Liver (tissue), 3 donors: ENCODE measurements at regions not wholly inside any gene's neighbourhood (a gene's known extent, or its start where the extent isn't known, plus 50 kb on each side); places are given as distances from the start of the nearest gene placed in this dataset.

Experiments
- ATF3 ChIP-seq: IDR thresholded peaks from 2 replicates; pipeline ENCODE4 v1.6.1; 2016; ENCODE audit warnings: antibody characterized with exemption
- CTCF ChIP-seq: fragments of 150-350 bp; IDR thresholded peaks from 2 replicates; pipeline ENCODE4 v1.5.1; 2017; ENCODE audit warnings: improper control_type of control experiment, low read depth, low read length; ENCODE audit not compliant: missing input control
- FOXA1 ChIP-seq: IDR thresholded peaks from 2 replicates; pipeline ENCODE4 v1.6.1; 2016; ENCODE audit warnings: antibody characterized with exemption
- FOXA2 ChIP-seq: IDR thresholded peaks from 2 replicates; pipeline ENCODE4 v1.6.1; 2016; ENCODE audit warnings: antibody characterized with exemption
- JUND ChIP-seq, 2 donors: IDR thresholded peaks; 2 replicates each; pipeline ENCODE4 v1.6.1; 2016; ENCODE audit warnings: antibody characterized with exemption in 2 of 2
- MAX ChIP-seq: IDR thresholded peaks from 2 replicates; pipeline ENCODE4 v1.6.1; 2016; ENCODE audit warnings: antibody characterized with exemption
- NR2F2 ChIP-seq: IDR thresholded peaks from 2 replicates; pipeline ENCODE4 v1.6.1; 2016; ENCODE audit warnings: antibody characterized with exemption
- RAD21 ChIP-seq, 2 donors: IDR thresholded peaks; 2 replicates each; pipeline ENCODE4 v1.6.1; 2016; ENCODE audit warnings: antibody characterized with exemption in 2 of 2, mild to moderate bottlenecking in 2 of 2
- REST ChIP-seq: IDR thresholded peaks from 2 replicates; pipeline ENCODE4 v1.6.1; 2016; ENCODE audit warnings: antibody characterized with exemption, mild to moderate bottlenecking
- RXRA ChIP-seq, 2 donors: IDR thresholded peaks; 2 replicates each; pipeline ENCODE4 v1.6.1; 2017 to 2018; ENCODE audit warnings: antibody characterized with exemption in 2 of 2, mild to moderate bottlenecking in 1 of 2
- SP1 ChIP-seq: IDR thresholded peaks from 2 replicates; pipeline ENCODE4 v1.6.1; 2018; ENCODE audit warnings: antibody characterized with exemption, mild to moderate bottlenecking
- TAF1 ChIP-seq: conservative IDR thresholded peaks from 2 replicates; pipeline ENCODE4 v1.6.1; 2016; ENCODE audit warnings: antibody characterized with exemption, mild to moderate bottlenecking
- YY1 ChIP-seq: IDR thresholded peaks from 2 replicates; pipeline ENCODE4 v1.6.1; 2016; ENCODE audit warnings: antibody characterized with exemption, mild to moderate bottlenecking
- ZBTB33 ChIP-seq: IDR thresholded peaks from 2 replicates; pipeline ENCODE4 v1.6.1; 2016; ENCODE audit warnings: antibody characterized with exemption
- donor health status: healthy.
- donor health status: healthy.

- TF ChIP-seq ATF3: no peak
- no peak for TF ChIP-seq CTCF
- no peak for TF ChIP-seq MAX
- no peak for TF ChIP-seq RXRA (IDR thresholded peaks at IDR 0.05)
- no peak for TF ChIP-seq FOXA2
- TF ChIP-seq ZBTB33: no peak
- no peak for TF ChIP-seq REST
- TF ChIP-seq TAF1: no peak
- TF ChIP-seq SP1: no peak
- no peak for TF ChIP-seq YY1
- no peak for TF ChIP-seq RAD21 (IDR thresholded peaks at IDR 0.05)
- no peak for TF ChIP-seq NR2F2
- no peak for TF ChIP-seq FOXA1
- no peak for TF ChIP-seq JUND (IDR thresholded peaks at IDR 0.05)
Observed at GRCh38 chr18:77657651-77658298, 408.1 kb downstream of the GALR1 start.
